HTR-8/SVneo (cell line): ENCODE measurements at regions not wholly inside any gene's neighbourhood (a gene's known extent, or its start where the extent isn't known, plus 50 kb on each side); places are given as distances from the start of the nearest gene placed in this dataset.

Experiments
- DNase-seq: peaks from one replicate; pipeline ENCODE4 v3.0.0; 2011; ENCODE audit warnings: low spot score, mixed read lengths; ENCODE audit not compliant: insufficient read length
- FAIRE-seq: peaks from 2 replicates; lab custom pipeline; 2011; peaks lifted over from hg19 to GRCh38; lab: Jason Lieb, UNC

- FAIRE-seq (no peak), DNase-seq (no peak)
Measured at GRCh38 chr11:106621484-106621883, 396.8 kb downstream of the GUCY1A2 start.
